ENCODE measurements at regions not wholly inside any gene's neighbourhood (a gene's known extent, or its start where the extent isn't known, plus 50 kb on each side); places are given as distances from the start of the nearest gene placed in this dataset.

DNA sequence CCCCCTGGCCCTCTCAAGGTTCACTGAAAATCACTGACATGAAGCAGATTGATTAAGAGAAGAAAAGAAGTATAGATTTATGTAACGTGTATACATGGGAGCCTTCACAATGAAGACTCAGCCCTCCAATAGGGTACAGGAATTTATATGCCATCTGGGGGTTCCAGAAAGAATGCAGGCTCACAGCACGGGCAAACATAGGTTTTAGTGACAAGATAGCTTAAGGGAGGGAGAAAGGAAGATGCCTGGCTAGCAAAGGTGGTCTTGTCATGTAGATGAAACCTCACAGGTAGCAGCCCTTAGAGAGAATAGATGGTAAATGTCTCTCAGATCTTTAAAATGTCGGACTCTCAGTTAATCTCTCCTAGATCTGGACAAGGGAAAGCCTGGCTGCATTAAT is 173.9 kb downstream of the RNF152 start:
- H3K27ac ChIP-seq, result no peak overlapping the region
- TF ChIP-seq, protein P1, sequence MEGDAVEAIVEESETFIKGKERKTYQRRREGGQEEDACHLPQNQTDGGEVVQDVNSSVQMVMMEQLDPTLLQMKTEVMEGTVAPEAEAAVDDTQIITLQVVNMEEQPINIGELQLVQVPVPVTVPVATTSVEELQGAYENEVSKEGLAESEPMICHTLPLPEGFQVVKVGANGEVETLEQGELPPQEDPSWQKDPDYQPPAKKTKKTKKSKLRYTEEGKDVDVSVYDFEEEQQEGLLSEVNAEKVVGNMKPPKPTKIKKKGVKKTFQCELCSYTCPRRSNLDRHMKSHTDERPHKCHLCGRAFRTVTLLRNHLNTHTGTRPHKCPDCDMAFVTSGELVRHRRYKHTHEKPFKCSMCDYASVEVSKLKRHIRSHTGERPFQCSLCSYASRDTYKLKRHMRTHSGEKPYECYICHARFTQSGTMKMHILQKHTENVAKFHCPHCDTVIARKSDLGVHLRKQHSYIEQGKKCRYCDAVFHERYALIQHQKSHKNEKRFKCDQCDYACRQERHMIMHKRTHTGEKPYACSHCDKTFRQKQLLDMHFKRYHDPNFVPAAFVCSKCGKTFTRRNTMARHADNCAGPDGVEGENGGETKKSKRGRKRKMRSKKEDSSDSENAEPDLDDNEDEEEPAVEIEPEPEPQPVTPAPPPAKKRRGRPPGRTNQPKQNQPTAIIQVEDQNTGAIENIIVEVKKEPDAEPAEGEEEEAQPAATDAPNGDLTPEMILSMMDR (IDR thresholded peaks at IDR 0.05; ENCODE audit: low read depth, low read length), result no peak
- H3K4me3 ChIP-seq (ENCODE audit: low read depth, low read length), result no peak overlapping the region
- H3K27me3 ChIP-seq (ENCODE audit: insufficient read depth, low read depth, severe bottlenecking), result no peaks in the 10 kb centered on the region
- no peak for DNase-seq
- H3K36me3 ChIP-seq, result no peaks in the 10 kb centered on the region
- H3K9me3 ChIP-seq (ENCODE audit: severe bottlenecking), result no peaks in the 10 kb centered on the region

DNA sequence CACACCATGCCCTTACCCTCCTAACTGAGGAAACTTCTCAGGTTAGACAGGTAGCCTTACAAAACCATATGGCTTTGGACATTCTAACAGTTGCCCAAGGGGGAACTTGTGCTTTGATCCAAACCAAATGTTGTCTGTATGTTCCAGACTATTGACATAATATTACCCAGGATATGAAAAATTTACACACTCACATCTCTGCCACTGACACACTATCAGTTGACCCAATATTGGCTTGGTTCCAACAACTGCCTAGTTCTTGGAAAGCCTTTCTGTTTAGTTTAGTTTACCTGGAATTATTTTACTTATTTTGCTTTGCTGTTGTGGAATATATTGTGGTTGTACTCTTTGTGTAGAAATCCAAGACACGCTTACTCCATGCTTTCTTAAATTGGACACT is 178.4 kb downstream of the RNF152 start:
- DNase-seq, result no peak
- H3K27me3 ChIP-seq (ENCODE audit: insufficient read depth, low read depth, severe bottlenecking), result no peaks in the 10 kb centered on the region
- H3K4me3 ChIP-seq (ENCODE audit: low read depth, low read length), result no peak overlapping the region
- TF ChIP-seq, protein P1 (IDR thresholded peaks at IDR 0.05; ENCODE audit: low read depth, low read length), result no peak
- no peak overlapping the region for H3K27ac ChIP-seq
- no peaks in the 10 kb centered on the region for H3K9me3 ChIP-seq (ENCODE audit: severe bottlenecking)
- H3K36me3 ChIP-seq, result no peaks in the 10 kb centered on the region

DNA sequence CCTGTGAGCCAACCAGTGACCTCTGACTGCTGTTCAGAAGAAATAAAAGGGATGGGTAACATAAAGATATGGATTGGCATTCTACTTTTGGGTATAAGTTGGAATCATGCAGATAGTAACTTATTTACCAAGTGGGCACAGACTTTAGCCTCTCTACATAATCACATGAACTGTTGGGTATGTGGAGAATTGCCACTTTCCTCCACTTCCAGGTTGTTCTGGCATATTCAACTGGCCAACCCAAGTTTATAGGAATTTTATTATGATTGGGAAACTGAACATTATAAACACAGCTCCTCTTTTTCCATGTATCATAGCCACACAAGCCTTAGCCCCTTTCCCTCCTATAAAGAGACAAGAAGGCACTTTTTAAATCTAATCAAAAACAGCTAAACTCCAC is 179.3 kb downstream of the RNF152 start:
- Histone ChIP-seq H3K36me3 (no peaks in the 10 kb centered on the region), H3K27me3 (ENCODE audit: insufficient read depth, low read depth, severe bottlenecking) (no peaks in the 10 kb centered on the region), H3K9me3 (ENCODE audit: severe bottlenecking) (no peaks in the 10 kb centered on the region), H3K4me3 (ENCODE audit: low read depth, low read length) (no peak overlapping the region), H3K27ac (no peak overlapping the region)
- no peak for DNase-seq
- TF ChIP-seq, protein P1 (IDR thresholded peaks at IDR 0.05; ENCODE audit: low read depth, low read length), result no peak

DNA sequence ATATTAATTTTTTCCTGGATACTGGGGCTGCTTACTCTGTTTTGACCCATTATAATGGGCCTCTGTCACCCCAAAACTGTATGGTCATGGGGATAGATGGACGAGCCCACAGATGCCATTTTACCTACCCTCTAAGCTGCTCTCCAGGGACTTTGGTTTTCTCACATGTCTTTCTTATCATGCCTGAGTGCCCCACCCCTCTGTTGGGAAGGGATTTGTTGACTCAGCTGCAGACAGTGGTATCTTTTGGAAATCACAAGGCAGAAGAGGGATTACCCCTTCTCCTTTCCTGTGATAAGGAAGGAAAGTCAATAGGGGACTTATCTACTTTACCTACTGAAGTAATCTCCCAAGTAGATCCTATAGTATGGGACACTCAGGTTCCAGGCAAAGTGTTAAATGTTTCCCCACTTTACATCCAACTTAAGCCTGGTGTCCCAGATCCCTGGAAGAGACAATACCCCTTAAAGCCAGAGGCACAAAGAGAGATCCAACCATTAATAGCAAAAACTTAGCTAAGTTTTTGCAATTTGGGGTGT is 182.7 kb downstream of the RNF152 start:
- no peak for DNase-seq
- Histone ChIP-seq H3K27ac (no peak overlapping the region), H3K4me3 (ENCODE audit: low read depth, low read length) (no peak overlapping the region), H3K9me3 (ENCODE audit: severe bottlenecking) (no peaks in the 10 kb centered on the region), H3K36me3 (no peaks in the 10 kb centered on the region), H3K27me3 (ENCODE audit: insufficient read depth, low read depth, severe bottlenecking) (no peaks in the 10 kb centered on the region)
- TF ChIP-seq, protein P1 (IDR thresholded peaks at IDR 0.05; ENCODE audit: low read depth, low read length), result no peak

DNA sequence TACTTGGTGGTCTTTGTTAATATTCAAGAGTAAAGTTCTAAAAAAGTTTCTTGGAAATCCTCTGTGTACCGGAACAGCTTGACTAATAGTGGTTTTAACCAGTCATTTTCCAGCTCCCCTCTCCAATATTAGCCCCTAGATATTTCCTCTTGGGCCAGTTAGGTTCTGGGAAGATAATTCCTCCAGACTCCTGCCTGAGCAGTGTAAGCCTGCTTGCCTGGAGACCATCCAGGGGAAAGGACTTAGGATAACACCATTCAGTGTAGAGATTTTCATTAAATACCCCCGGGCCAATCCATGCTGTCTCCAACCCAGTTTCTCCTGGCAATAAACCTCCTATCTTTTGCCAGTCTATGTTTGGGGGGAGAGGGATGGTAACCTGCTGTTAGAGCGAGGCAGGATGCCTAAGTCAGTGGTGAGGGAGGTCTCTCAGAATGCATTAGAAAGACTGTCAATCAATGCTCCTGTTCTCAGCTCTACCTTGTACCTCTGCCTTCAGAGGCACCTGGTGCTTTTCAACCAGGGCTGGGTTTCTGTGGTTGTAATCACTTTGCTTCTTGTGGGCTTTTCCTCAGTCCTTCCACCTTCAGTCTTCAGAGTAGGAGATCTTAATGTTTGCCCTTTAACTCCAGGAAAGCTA is 186.4 kb downstream of the RNF152 start:
- Histone ChIP-seq H3K9me3 (ENCODE audit: severe bottlenecking) (no peaks in the 10 kb centered on the region), H3K4me3 (ENCODE audit: low read depth, low read length) (no peak overlapping the region), H3K27ac (no peak overlapping the region), H3K36me3 (no peaks in the 10 kb centered on the region), H3K27me3 (ENCODE audit: insufficient read depth, low read depth, severe bottlenecking) (no peaks in the 10 kb centered on the region)
- peak; percentile 16 for DNase-seq
- TF ChIP-seq, protein P1 (IDR thresholded peaks at IDR 0.05; ENCODE audit: low read depth, low read length), result no peak

DNA sequence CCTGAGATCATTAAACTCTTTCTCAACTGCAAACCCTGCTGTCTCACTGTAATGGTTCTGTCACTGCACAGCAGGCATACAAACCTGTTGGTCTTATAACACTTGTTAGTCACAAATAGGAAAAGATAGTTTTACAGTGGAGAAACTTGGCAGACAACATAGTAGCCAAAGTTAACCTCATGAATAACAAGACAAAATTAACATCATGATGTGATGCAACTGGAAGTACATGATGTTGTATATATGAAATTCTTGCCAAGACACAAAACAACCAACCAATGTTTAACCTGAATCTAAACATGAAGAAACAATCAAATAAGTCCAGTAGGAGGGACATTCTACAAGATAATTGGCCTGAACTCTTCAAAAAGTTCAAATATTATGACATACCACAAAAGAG is 189.3 kb downstream of the RNF152 start:
- no peak overlapping the region for H3K4me3 ChIP-seq (ENCODE audit: low read depth, low read length)
- no peaks in the 10 kb centered on the region for H3K27me3 ChIP-seq (ENCODE audit: insufficient read depth, low read depth, severe bottlenecking)
- peaks cover 3% of the 10 kb centered on the region for H3K9me3 ChIP-seq (ENCODE audit: severe bottlenecking)
- TF ChIP-seq, protein P1 (IDR thresholded peaks at IDR 0.05; ENCODE audit: low read depth, low read length), result no peak
- H3K36me3 ChIP-seq, result no peaks in the 10 kb centered on the region
- no peak for DNase-seq
- no peak overlapping the region for H3K27ac ChIP-seq

Data from WERI-Rb-1 (cell line).